ENCODE measurements at regions not wholly inside any gene's neighbourhood (a gene's known extent, or its start where the extent isn't known, plus 50 kb on each side); places are given as distances from the start of the nearest gene placed in this dataset.

DNA sequence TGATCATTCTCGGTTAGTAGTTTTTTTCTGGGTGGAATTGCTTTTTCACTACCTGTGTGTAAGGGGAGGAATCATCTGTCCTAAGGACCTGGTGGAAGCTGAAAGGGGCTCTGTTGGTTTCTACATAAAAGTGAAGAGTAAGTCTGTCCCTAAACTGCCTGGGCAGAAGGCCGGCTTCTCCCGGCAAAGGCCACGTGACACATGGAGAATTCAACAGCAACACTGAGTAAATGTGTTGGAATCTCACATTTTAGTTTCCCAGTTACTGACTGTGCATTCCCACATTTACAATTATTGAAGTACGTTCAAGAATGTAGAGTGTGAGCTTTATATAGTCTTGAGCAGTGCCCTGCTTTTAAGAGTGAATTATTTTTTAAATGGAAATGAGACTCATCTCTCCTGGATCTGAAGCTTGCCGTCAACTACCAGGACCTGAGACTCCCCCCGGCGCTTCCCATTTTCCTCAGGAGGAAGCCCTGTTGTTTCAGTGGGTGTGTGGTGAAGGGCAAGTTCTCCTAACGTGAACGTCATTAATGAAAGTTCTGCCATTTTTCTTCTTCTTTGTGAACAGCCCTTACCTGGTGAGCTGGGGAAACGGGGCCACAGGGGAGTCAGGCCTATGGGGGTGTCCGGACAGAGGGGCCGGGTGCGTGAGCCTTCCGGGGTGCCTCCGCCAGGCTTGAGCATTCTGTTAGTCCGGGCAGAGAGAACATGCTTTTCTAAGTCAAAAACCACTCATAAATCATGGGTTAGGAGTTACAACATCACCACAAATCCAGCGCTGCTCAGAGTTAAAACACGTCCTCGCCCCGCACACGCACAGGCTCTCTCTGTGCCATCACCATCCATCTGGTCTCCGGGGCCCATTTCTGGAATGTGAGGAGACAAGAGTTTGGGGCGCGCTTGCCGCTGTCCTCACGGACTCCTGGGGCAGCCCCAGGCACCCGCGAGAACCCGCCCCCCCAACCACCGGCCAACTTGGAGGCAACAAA is 56.6 kb upstream of the SMOC2 start:
- DNase-seq = no peak

DNA sequence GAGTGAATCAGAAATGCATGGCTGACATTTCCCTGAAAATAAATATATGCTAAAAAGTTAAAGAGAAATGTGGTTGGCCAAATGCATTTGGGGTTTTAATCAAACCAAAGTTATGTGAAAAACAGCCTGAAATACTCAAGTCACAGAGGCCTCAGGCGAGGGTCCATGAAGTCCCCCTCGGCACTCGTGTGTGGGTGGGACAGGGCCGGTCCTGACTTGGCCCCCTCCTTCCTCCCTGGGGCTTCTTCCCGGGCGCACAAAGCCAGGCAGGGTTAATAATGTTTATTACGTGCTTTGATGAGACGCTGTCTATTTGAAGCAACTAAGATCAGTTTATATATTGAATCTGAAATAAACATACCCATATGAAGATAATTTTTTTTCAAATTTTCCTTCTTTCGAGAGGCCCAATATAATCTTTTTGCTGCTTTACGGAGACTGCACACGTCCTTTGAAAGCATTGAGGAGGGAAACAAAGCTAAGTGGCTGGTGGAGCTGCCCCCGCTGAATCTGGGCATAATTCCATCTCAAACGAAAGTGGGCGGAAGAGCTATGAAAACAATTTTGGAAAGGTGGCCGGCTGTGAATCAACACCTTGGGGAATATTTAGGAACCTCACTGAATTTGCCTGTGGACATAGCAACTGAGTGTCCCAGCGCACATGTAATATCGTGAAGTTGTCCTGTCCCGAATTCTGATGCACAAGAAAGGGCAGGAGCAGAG is 55.8 kb upstream of the SMOC2 start:
- no peak for DNase-seq

DNA sequence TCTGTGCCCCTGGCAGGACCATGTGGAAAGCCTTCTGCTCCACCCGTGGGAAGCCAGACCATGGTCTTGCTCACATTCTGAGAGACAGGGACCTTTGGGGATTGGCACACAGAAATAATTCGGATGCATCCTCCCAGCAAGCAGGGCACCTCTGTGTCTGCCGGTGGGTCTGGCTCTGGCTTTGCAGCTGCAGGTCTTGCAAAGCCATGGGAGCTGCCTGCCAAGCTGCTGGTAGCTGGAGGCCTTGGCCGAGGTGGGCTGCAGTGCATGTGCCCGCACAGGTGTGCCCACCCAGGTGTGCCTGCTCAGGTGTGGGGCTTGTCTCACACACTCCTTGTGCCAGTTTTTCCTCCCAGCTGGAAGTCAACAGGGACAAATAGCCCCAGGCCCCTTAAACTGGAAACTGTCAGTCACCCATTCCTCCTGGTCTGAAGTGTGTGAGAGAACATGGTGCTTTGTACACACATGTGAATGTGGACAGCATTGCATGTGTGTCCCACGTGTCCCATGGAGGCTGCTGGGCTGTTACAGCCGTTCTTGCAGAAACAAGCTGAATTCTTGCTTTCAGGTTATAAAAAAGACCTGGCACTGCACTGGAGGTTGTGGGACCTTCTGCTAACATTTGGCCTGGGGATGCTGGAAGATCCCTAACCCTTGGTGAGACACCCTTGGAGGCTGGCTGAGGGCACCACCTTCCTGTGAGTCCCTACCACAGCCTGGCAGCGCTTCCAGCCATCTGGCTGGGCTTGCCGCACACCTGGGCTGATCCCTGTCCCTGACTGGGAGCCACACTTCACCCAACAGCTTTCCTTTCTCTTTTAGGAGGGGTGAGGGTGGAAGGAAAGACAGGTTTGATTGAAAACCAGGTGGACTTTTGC is 54.9 kb upstream of the SMOC2 start:
- DNase-seq = no peak

DNA sequence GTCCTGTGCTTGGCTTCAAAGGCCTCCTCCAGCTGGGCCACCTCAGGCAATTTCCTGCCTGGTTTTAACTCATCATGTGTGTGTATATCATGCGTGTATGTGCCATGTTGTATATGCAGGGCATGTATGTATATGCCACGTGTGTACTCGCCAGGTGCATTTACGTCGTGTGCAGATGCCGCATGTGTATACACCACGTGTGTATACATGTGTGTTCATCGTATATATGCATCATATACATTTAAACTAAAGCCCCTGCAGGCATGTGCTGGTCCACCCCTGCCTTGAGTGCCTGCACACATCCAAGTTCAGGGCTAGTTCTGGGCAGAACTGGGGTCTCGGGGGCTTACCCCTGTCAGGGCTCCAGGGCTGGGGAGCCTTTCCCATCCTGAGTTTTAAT is 54.0 kb upstream of the SMOC2 start:
- no peak for DNase-seq

DNA sequence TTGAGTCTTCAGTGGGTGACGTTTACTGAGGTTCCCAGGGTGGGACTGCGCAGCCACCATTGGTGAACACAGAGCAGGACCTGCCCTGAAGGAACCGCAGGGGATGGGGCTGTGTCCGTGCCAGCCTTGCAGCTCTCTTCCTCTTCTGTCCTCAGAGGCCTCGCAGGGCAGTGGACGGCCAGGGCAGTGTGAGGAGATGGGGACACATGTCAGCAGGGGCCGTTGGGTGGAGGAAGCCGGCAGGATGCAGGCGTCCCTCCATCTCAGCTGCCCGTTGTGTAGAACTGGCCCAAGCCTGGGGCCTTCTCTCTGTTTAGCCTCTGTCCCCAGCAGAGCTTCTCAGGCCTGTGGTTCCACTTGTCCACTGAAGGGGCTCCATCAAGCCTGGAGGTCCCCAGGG is 53.6 kb upstream of the SMOC2 start:
- no peak for DNase-seq

DNA sequence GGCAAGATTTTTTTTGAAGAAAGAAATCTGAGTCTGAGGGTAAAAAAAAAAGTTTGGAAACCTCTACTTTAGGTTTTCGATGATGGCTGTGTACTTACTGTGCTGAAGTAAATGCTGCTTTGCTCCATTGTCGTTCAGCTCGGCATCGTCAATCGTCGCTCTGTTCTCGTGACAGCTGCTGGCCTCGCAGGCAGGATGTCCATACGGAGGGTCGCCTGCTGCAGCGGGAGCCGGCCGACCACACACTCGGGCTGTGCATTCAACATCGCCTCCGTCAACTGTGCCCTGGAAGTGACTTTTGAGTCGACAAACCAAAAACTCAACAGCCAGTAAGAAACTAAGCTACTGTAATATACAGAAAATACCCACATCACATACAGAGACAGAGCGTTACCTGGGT is 53.1 kb upstream of the SMOC2 start:
- DNase-seq = no peak

DNA sequence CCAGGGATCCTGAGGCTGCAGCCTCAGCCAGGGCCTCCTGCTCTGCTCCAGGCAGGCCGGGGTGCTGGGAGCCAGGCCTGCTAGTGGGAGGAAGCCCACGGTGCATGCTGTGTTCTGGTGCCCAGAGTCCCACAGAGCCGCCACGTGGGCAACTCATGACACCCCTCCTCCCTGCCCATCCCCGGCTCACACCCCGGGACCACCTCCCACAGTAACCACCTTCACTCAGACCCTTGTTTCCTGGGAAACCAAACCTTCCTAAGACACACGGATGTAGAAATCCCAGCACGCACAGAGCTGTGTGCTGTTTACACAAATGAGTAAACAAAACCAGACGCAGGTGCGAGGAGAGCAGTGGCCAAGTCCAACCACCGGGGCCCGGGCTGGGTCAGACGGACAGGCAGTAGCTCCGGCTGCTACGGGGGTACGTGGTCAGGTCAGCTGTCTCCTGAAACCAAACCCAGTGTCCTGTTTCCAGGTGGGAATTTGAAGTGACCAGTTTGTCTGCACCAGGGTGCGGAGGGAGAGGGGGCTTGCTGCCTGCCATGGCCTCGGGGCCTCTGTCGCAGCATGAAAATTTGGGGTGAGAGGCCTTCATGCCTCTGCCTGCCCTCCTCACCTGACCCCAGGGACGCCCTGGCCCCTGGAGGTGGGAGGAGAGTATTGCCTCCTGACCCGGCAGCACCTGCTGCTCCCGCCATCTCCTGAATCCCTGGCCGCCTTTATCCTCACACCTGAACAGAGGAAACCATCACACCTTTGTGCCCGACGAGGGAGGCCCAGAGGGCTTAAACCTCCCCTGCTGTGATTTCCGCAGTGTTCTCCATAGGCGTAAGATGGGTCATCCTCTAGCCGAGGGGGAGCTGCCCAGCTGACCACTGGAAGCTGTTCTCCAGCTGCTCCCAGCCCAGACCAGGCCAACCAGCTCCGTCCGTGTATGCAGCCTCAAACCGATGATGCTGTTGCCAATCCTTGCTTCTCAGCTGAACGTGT is 52.0 kb upstream of the SMOC2 start:
- no peak for DNase-seq

DNA sequence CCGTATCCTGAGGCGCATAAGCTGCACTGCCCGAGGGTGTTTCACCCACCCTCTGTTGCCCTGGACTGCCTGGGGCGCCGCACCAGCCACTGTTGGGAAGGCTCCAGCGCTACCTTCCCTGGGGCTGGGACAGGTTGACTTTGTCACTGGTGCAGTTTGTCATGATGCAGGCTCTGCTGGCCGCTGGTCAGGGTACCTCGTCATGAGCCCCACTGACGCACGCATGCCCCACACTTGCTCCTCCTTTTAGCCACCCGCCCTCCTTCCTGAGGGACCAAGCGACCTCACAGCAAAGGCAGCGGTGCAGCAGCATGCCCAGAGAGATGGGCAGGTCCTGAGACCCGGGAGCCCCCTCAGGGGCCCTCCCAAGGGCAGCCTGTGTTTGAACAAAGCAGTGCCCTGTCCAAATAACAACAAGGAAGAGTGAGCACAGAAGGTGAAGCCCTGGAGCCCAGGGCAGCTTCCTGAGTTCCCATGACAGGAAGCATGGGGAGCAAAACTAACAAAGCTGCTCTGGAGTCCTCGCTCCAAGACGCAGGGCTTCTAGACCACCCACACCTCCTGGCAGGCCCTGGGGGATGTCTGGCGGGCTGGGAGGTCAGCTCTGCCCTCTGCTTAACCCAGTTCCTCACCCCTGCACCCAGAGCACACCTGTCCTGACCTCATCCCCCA is 50.1 kb upstream of the SMOC2 start:
- no peak for DNase-seq

Measured in hematopoietic multipotent progenitor cell treated with erythropoietin and hydrocortisone succinate and interleukin-3 and kit ligand, for 4 days (in vitro differentiated cells).